ENCODE measurements at regions not wholly inside any gene's neighbourhood (a gene's known extent, or its start where the extent isn't known, plus 50 kb on each side); places are given as distances from the start of the nearest gene placed in this dataset.

DNA sequence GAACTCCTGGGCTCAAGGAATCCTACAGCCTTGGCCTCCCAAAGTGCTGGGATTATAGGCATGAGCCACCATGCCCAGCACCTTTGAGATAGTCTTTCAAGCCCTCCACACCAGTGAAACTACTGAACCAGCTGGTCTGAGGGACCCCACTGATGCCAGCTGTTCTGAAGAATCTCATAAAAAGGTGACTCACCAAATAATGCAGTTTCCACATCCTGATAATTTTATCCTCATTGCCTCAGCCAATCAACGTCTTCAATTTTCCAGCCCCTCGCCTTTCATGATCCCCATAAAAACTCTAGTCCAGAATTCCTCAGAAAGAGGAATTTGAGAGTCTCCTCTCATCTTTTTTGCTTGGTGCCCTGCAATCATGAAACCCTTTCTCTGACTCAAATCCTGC, 1691.6 kb upstream of the LRRTM3 start:
- TF ChIP-seq, protein P1, sequence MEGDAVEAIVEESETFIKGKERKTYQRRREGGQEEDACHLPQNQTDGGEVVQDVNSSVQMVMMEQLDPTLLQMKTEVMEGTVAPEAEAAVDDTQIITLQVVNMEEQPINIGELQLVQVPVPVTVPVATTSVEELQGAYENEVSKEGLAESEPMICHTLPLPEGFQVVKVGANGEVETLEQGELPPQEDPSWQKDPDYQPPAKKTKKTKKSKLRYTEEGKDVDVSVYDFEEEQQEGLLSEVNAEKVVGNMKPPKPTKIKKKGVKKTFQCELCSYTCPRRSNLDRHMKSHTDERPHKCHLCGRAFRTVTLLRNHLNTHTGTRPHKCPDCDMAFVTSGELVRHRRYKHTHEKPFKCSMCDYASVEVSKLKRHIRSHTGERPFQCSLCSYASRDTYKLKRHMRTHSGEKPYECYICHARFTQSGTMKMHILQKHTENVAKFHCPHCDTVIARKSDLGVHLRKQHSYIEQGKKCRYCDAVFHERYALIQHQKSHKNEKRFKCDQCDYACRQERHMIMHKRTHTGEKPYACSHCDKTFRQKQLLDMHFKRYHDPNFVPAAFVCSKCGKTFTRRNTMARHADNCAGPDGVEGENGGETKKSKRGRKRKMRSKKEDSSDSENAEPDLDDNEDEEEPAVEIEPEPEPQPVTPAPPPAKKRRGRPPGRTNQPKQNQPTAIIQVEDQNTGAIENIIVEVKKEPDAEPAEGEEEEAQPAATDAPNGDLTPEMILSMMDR (conservative IDR thresholded peaks at IDR 0.05): no peak
- no peaks in the 10 kb centered on the region for H3K9me3 Mint-ChIP-seq
- H3K4me1 ChIP-seq (ENCODE audit: control insufficient read depth, insufficient read depth, low read length): no peaks in the 10 kb centered on the region
- H3K4me3 Mint-ChIP-seq: no peak overlapping the region
- H3K27ac Mint-ChIP-seq: no peak overlapping the region
- H3K36me3 ChIP-seq (ENCODE audit: control insufficient read depth, insufficient read depth, low read length): no peaks in the 10 kb centered on the region
- no peak overlapping the region for H3K27ac ChIP-seq (ENCODE audit: low read depth, low read length)
- no peaks in the 10 kb centered on the region for H3K27me3 Mint-ChIP-seq (ENCODE audit: insufficient read depth)
- H3K27me3 ChIP-seq (ENCODE audit: control insufficient read depth, insufficient read depth, low read length, poor library complexity, severe bottlenecking): no peaks in the 10 kb centered on the region
- H3K9ac ChIP-seq (ENCODE audit: extremely low read depth, low read length, poor library complexity, severe bottlenecking): no peak overlapping the region
- WGBS, 2 experiments (ENCODE audit: insufficient coverage in 1 of 2, insufficient read length in 1 of 2): 96 to 100% methylated on average over 2 of the region's 2 CpGs
- H3K4me1 Mint-ChIP-seq: peaks cover 15% of the 10 kb centered on the region
- no peak for DNase-seq
- H3K4me3 ChIP-seq (ENCODE audit: low read length): no peak overlapping the region
- no peaks in the 10 kb centered on the region for H3K36me3 Mint-ChIP-seq (ENCODE audit: low read depth)
- no peaks in the 10 kb centered on the region for H3K9me3 ChIP-seq (ENCODE audit: control insufficient read depth, low read length)

DNA sequence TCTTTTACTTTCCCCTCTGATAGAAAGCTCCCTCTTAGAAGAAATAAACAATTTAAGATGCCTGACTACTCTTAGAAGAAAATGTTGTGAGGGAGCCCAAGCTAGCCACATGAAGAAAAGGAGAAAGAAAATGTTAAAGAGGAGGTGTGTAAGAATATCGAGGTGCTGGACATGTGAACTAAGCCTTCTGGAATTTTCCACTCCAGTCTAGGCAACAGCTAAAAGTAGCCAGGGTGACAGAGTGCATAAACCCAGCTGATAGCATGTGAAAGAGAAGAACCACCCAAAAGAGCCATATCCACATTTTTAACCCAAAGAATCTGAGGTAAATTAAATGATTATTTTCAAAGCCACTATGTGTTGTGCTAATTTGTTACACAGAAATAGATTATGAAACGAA, 1690.6 kb upstream of the LRRTM3 start:
- WGBS, 2 experiments (ENCODE audit: insufficient coverage in 1 of 2, insufficient read length in 1 of 2): 85 to 100% methylated on average over 2 of the region's 2 CpGs
- TF ChIP-seq, protein P1 (conservative IDR thresholded peaks at IDR 0.05): no peak
- Histone ChIP-seq H3K4me3 (ENCODE audit: low read length) (no peak overlapping the region), H3K9me3 (ENCODE audit: control insufficient read depth, low read length) (no peaks in the 10 kb centered on the region), H3K9ac (ENCODE audit: extremely low read depth, low read length, poor library complexity, severe bottlenecking) (no peak overlapping the region), H3K27ac (ENCODE audit: low read depth, low read length) (no peak overlapping the region), H3K4me1 (ENCODE audit: control insufficient read depth, insufficient read depth, low read length) (no peaks in the 10 kb centered on the region), H3K36me3 (ENCODE audit: control insufficient read depth, insufficient read depth, low read length) (no peaks in the 10 kb centered on the region), H3K27me3 (ENCODE audit: control insufficient read depth, insufficient read depth, low read length, poor library complexity, severe bottlenecking) (no peaks in the 10 kb centered on the region)
- Mint-ChIP-seq H3K36me3 (ENCODE audit: low read depth) (no peaks in the 10 kb centered on the region), H3K27me3 (ENCODE audit: insufficient read depth) (no peaks in the 10 kb centered on the region), H3K9me3 (no peaks in the 10 kb centered on the region), H3K4me3 (no peak overlapping the region), H3K4me1 (peaks cover 15% of the 10 kb centered on the region), H3K27ac (no peak overlapping the region)
- DNase-seq: no peak

DNA sequence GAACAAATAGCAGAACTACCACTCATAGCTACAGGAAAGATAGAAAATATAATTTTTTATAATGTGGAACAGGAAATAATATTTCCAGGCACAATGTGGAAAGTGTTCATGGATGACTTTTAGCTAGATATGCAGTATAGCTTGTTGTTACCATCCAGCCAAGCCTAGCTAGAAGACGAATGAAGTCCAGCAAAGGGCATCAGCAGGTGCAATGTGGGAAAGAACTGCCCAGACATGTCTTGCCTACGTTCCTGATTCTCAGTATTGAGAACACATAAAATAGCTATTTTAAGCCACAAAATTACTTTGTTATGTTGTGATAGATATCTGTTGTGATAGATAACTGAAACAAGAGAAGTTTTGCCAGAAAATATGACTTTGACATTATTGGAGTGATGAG, 1690.0 kb upstream of the LRRTM3 start:
- H3K4me1 Mint-ChIP-seq: peaks cover 12% of the 10 kb centered on the region
- H3K9me3 Mint-ChIP-seq: no peaks in the 10 kb centered on the region
- WGBS, 2 experiments (ENCODE audit: insufficient coverage in 1 of 2, insufficient read length in 1 of 2): 100% methylated on average over 2 of the region's 2 CpGs; no CpG with 5 or more reads in 1 of the 2 experiments
- no peak overlapping the region for H3K4me3 Mint-ChIP-seq
- no peaks in the 10 kb centered on the region for H3K27me3 Mint-ChIP-seq (ENCODE audit: insufficient read depth)
- H3K36me3 Mint-ChIP-seq (ENCODE audit: low read depth): no peaks in the 10 kb centered on the region
- no peak overlapping the region for H3K27ac ChIP-seq (ENCODE audit: low read depth, low read length)
- no peak overlapping the region for H3K27ac Mint-ChIP-seq
- no peaks in the 10 kb centered on the region for H3K9me3 ChIP-seq (ENCODE audit: control insufficient read depth, low read length)
- no peak overlapping the region for H3K4me3 ChIP-seq (ENCODE audit: low read length)
- no peak for DNase-seq
- no peaks in the 10 kb centered on the region for H3K4me1 ChIP-seq (ENCODE audit: control insufficient read depth, insufficient read depth, low read length)
- no peaks in the 10 kb centered on the region for H3K36me3 ChIP-seq (ENCODE audit: control insufficient read depth, insufficient read depth, low read length)
- no peaks in the 10 kb centered on the region for H3K27me3 ChIP-seq (ENCODE audit: control insufficient read depth, insufficient read depth, low read length, poor library complexity, severe bottlenecking)
- TF ChIP-seq, protein P1 (conservative IDR thresholded peaks at IDR 0.05): no peak
- no peak overlapping the region for H3K9ac ChIP-seq (ENCODE audit: extremely low read depth, low read length, poor library complexity, severe bottlenecking)
